ENCODE measurements at regions not wholly inside any gene's neighbourhood (a gene's known extent, or its start where the extent isn't known, plus 50 kb on each side); places are given as distances from the start of the nearest gene placed in this dataset.

GRCh38 chr21:43343095-43343991 lies 83.6 kb downstream of the SIK1 start (continued):
- TF ChIP-seq ZNF462 (CRISPR knock-in tag; IDR thresholded peaks at IDR 0.05) = no peak

GRCh38 chr21:43342301-43342881 lies 84.5 kb downstream of the SIK1 start:
- no peak overlapping the region for H3K4me3 Mint-ChIP-seq
- TF ChIP-seq NANOG (IDR thresholded peaks at IDR 0.05; ENCODE audit: borderline replicate concordance) (no peak), STAT1 (IDR thresholded peaks at IDR 0.05; ENCODE audit: unreplicated experiment) (no peak)
- H3K4me1 ChIP-seq (ENCODE audit: insufficient read depth) = no peaks in the 10 kb centered on the region
- no peak for ATAC-seq
- no peaks in the 10 kb centered on the region for H3F3A ChIP-seq (replicated peaks; ENCODE audit: low read depth)
- DNase-seq (ENCODE audit: low spot score) = no peak
- H3K36me3 Mint-ChIP-seq (ENCODE audit: low read depth) = peaks cover 9% of the 10 kb centered on the region
- H3K4me2 ChIP-seq = no peak overlapping the region
- H3K36me3 ChIP-seq (ENCODE audit: insufficient read depth) = no peaks in the 10 kb centered on the region
- no peak overlapping the region for H2AFZ ChIP-seq
- H3K9me3 Mint-ChIP-seq = peaks cover 7% of the 10 kb centered on the region
- peaks cover 3% of the 10 kb centered on the region; the same call in 2 of the 3 replicates for H3K4me1 Mint-ChIP-seq
- H3K27me3 Mint-ChIP-seq (ENCODE audit: insufficient read depth, low read depth, poor library complexity) = peaks cover 27% of the 10 kb centered on the region
- H3K79me2 ChIP-seq (replicated peaks; ENCODE audit: insufficient read depth) = no peaks in the 10 kb centered on the region
- no peaks in the 10 kb centered on the region for H3K27me3 ChIP-seq (ENCODE audit: insufficient read depth)
- no peak overlapping the region for H3K27ac ChIP-seq (ENCODE audit: low read depth)
- no peak overlapping the region for H3K4me3 ChIP-seq
- no peaks in the 10 kb centered on the region for H4K20me1 ChIP-seq (replicated peaks; ENCODE audit: insufficient read depth)
- H3K9me2 ChIP-seq (ENCODE audit: insufficient read depth) = no peaks in the 10 kb centered on the region
- H3K27ac Mint-ChIP-seq = no peak overlapping the region

All from GM23338 (cell line).